GM12878 (cell line): ENCODE measurements at regions not wholly inside any gene's neighbourhood (a gene's known extent, or its start where the extent isn't known, plus 50 kb on each side); places are given as distances from the start of the nearest gene placed in this dataset.

Source experiments
- ATAC-seq: fragments of 200-7000 bp; cut with Tn5 transposase; 3 replicates; pipeline ENCODE4 v1.9.1; 2020; ENCODE audit warnings: mild to moderate bottlenecking, moderate library complexity
- BruUV-seq: library from RNA; stranded (reverse); fragments of 400-500 nt; replicated peaks from 2 replicates; lab custom pipeline; 2021; lab: Mats Ljungman, UMichigan
- CTCF ChIA-PET: fragments of 300-600 bp; sonication (Branson Sonifier 250); formaldehyde crosslinking; extraction: SDS; loops from one replicate; lab custom pipeline; 2021; ENCODE audit warnings: inconsistent platforms; lab: Yijun Ruan, JAX
- POLR2A ChIA-PET: fragments of 350-600 bp; formaldehyde crosslinking; extraction: SDS; loops from one replicate; lab custom pipeline; 2021; ENCODE audit warnings: inconsistent platforms; lab: Charles Lee
- RAD21 ChIA-PET: fragments of 300-600 bp; sonication (Branson Sonifier 250); formaldehyde crosslinking; loops from one replicate; lab custom pipeline; 2023; ENCODE audit warnings: antibody characterized with exemption; ENCODE audit not compliant: unreplicated experiment; lab: Charles Lee
- SMC1A ChIA-PET: fragments of 300-600 bp; sonication (Branson Sonifier 250); formaldehyde crosslinking; loops from one replicate; lab custom pipeline; 2023; ENCODE audit not compliant: unreplicated experiment, uncharacterized antibody; lab: Charles Lee
- DNase-seq: peaks from one replicate; pipeline ENCODE4 v3.0.0-alpha.2; 2011; ENCODE audit warnings: low read depth, low spot score
- FAIRE-seq: peaks from 3 replicates; lab custom pipeline; 2011; peaks lifted over from hg19 to GRCh38; lab: Jason Lieb, UNC
- H2AFZ ChIP-seq: 2 replicates; pipeline ENCODE4 v1.6.0; 2011; ENCODE audit warnings: low read depth, low read length, control low read depth; ENCODE audit not compliant: control insufficient read depth
- H3K27ac ChIP-seq: 2 replicates; pipeline ENCODE4 v1.5.1; 2011; ENCODE audit warnings: control low read depth; ENCODE audit not compliant: control insufficient read depth, insufficient read depth
- H3K27me3 ChIP-seq, 2 experiments: replicated peaks in 1 of 2; 2 replicates each; pipeline versions ENCODE4 v1.6.0 to v1.6.1; 2011; ENCODE audit warnings: low read length in 1 of 2; ENCODE audit not compliant: control insufficient read depth in 2 of 2, insufficient read depth in 2 of 2
- H3K36me3 ChIP-seq, 2 experiments: 2 replicates each; pipeline ENCODE4 v1.5.1; 2011; ENCODE audit warnings: low read length in 1 of 2; ENCODE audit not compliant: control insufficient read depth in 2 of 2, insufficient read depth in 2 of 2
- H3K4me1 ChIP-seq: 2 replicates; pipeline ENCODE4 v1.6.1; 2011; ENCODE audit warnings: mild to moderate bottlenecking, low read length, moderate library complexity, mixed read lengths; ENCODE audit not compliant: control insufficient read depth, insufficient read depth
- H3K4me2 ChIP-seq: 2 replicates; pipeline ENCODE4 v1.6.0; 2011; ENCODE audit warnings: control low read depth; ENCODE audit not compliant: control insufficient read depth, insufficient read depth
- H3K4me3 ChIP-seq: fragments of 200-600 bp; sonication (generic); 2 replicates; pipeline ENCODE4 v1.5.1; 2016
- H3K79me2 ChIP-seq: 2 replicates; pipeline ENCODE4 v1.6.0; 2011; ENCODE audit warnings: low read length; ENCODE audit not compliant: control insufficient read depth, insufficient read depth
- H3K9ac ChIP-seq: 2 replicates; pipeline ENCODE4 v1.8.0; 2011; ENCODE audit warnings: low read length, control low read depth, mixed read lengths; ENCODE audit not compliant: control insufficient read depth, insufficient read depth
- H3K9me3 ChIP-seq: replicated peaks from 3 replicates; pipeline ENCODE4 v1.5.1; 2011; ENCODE audit warnings: mild to moderate bottlenecking, low read length; ENCODE audit not compliant: control insufficient read depth, insufficient read depth
- H4K20me1 ChIP-seq: 2 replicates; pipeline ENCODE4 v1.6.0; 2011; ENCODE audit not compliant: control insufficient read depth, insufficient read depth
- EGR1 ChIP-seq, 2 experiments: IDR thresholded peaks; 1 replicate in 1 of 2; 2 replicates in 1 of 2; pipeline ENCODE4 v1.6.1; 2011 to 2012; ENCODE audit warnings: low read depth in 2 of 2, low read length in 2 of 2, borderline replicate concordance in 1 of 2, mild to moderate bottlenecking in 1 of 2, moderate library complexity in 1 of 2
- JUNB ChIP-seq: IDR thresholded peaks from 2 replicates; pipeline ENCODE4 v1.6.1; 2016; ENCODE audit warnings: antibody characterized with exemption, mild to moderate bottlenecking
- KDM1A ChIP-seq: fragments of 200-600 bp; sonication (generic); IDR thresholded peaks from 2 replicates; pipeline ENCODE4 v1.6.1; 2016; ENCODE audit warnings: borderline replicate concordance
- NFYB ChIP-seq: IDR thresholded peaks from 2 replicates; pipeline ENCODE4 v1.6.1; 2011; ENCODE audit warnings: low read depth, mild to moderate bottlenecking, low read length, improper control_type of control experiment, moderate library complexity; ENCODE audit not compliant: insufficient read depth
- TARDBP ChIP-seq: IDR thresholded peaks from 2 replicates; pipeline ENCODE4 v1.6.1; 2016; ENCODE audit warnings: borderline replicate concordance
- ZBED1 ChIP-seq: IDR thresholded peaks from 2 replicates; pipeline ENCODE4 v1.6.1; 2016; ENCODE audit warnings: borderline replicate concordance
- WGBS: methylation state at CpG from one replicate; pipeline ENCODE4 v1.1.6; 2016; ENCODE audit warnings: low lambda C conversion rate; ENCODE audit not compliant: insufficient replicate concordance, insufficient coverage; ENCODE audit errors: missing lambda C conversion rate; 5-methylcytosine and 5-hydroxymethylcytosine counted together
- in situ Hi-C: fragments of 300-500 bp; cut with MboI; formaldehyde crosslinking; loops from 9 replicates; pipeline ENCODE4 v1.14.3; 2018; ENCODE audit warnings: mixed read lengths
- intact Hi-C: fragments of 100-400 bp; cut with micrococcal nuclease; formaldehyde crosslinking; loops from one replicate; pipeline ENCODE4 v1.14.2; 2022; ENCODE audit not compliant: unreplicated experiment
- TF ChIP-seq, protein P1 (sequence below): fragments of 150-350 bp; IDR thresholded peaks from 2 replicates; pipeline ENCODE4 v1.6.1; 2014; ENCODE audit warnings: mild to moderate bottlenecking, low read depth, low read length

DNA sequence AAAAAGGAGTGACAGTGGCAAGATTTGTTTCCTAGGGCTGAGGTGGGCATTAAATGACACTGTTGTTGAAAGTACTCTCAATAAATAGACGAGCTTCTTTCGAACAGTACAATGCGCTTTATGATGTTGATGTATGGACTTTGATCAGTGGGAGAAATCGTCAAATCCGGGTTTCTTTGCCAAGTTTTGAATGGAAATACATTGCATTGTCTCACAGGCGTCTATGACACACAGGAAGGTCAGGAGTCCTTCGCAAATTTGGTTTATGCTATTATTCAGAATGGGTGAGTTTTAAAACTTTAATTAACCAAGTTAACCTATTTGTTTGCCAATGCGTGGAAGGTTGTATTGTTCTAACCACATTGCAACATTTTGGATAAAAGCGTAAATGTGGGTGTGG is 547.3 kb upstream of the SLC35B3 start:
- no peaks in the 10 kb centered on the region for H4K20me1 ChIP-seq
- no peaks in the 10 kb centered on the region for H3K27me3 ChIP-seq
- no peaks in the 10 kb centered on the region for H3K79me2 ChIP-seq
- in situ Hi-C loops (loop anchor here (5.0 kb wide), 1 partner anchor 1450 kb away; no protein-coding TSS in a partner anchor), intact Hi-C loops (loop anchor here (2.0 kb wide), 2 partner anchors 430 to 1448 kb away; no protein-coding TSS in a partner anchor)
- ChIA-PET RAD21 (interaction anchor here (0.8 to 2.3 kb wide), 3 partner anchors 10 to 1446 kb away, joined by 3 to 20 read pairs (median 3); no protein-coding TSS in a partner anchor), SMC1A (interaction anchor here (1.0 to 3.1 kb wide), 4 partner anchors 9 to 1446 kb away, joined by 3 to 21 read pairs (median 4); no protein-coding TSS in a partner anchor), POLR2A (no interaction called here), CTCF (interaction anchor here (0.7 to 3.2 kb wide), 19 partner anchors 9 to 1483 kb away, joined by 3 to 27 read pairs (median 4); no protein-coding TSS in a partner anchor)
- H3K4me1 ChIP-seq: no peaks in the 10 kb centered on the region
- no peak overlapping the region for H3K27ac ChIP-seq
- WGBS: 52% methylated on average over 9 of the region's 9 CpGs
- no peak for DNase-seq
- H3K36me3 ChIP-seq: no peaks in the 10 kb centered on the region
- H3K9me3 ChIP-seq: no peaks in the 10 kb centered on the region
- TF ChIP-seq TARDBP (no peak), EGR1 (IDR thresholded peaks at IDR 0.05; ENCODE audit: borderline replicate concordance in 1 of 2, low read depth in 2 of 2, low read length in 2 of 2) (no peak), JUNB (no peak), ZBED1 (no peak), KDM1A (no peak), NFYB (no peak)
- TF ChIP-seq, protein P1, sequence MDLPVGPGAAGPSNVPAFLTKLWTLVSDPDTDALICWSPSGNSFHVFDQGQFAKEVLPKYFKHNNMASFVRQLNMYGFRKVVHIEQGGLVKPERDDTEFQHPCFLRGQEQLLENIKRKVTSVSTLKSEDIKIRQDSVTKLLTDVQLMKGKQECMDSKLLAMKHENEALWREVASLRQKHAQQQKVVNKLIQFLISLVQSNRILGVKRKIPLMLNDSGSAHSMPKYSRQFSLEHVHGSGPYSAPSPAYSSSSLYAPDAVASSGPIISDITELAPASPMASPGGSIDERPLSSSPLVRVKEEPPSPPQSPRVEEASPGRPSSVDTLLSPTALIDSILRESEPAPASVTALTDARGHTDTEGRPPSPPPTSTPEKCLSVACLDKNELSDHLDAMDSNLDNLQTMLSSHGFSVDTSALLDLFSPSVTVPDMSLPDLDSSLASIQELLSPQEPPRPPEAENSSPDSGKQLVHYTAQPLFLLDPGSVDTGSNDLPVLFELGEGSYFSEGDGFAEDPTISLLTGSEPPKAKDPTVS: no peak
- BruUV-seq: no TSS peak
- FAIRE-seq: no peak
- H3K4me2 ChIP-seq: no peak overlapping the region
- no peak overlapping the region for H3K9ac ChIP-seq
- no peak for ATAC-seq
- no peak overlapping the region for H3K4me3 ChIP-seq
- no peak overlapping the region for H2AFZ ChIP-seq
